ENCODE measurements at regions not wholly inside any gene's neighbourhood (a gene's known extent, or its start where the extent isn't known, plus 50 kb on each side); places are given as distances from the start of the nearest gene placed in this dataset.

DNA sequence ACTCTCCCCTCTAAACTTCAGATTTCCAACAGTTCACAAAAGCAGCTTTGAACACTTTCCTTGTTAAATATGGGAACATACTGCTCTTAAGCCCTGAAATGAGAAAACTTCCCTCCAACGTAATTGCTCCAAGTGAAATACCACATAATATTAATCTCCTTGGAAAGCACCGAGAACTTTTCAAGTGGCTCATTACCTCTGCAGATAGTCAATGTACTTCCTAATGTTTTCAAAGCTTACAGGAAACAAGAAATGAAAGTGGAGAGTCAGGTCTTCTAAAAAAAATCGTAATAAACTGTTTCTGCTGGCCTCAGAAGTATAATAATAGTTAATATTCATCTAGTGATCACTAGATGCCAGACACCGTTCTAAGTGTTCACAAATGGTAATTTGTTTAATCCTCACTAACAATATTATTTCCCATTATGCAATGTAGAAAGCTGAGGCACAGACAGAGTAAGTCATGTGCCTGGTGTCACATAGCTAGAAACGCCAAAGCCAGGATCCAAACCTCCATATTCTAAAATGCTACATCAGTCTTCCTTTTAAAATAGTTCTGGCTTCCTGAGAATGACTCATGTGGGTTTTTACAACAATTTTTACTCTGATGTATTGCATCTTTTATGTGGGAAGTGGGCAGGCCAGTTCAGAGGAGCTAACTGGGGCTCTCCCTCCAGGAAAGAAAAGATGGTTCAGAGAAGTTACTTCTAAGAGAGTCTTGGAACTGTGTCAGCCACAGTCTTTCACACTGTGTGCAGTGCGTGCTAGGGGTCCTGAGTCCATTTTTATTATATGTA, 177.2 kb downstream of the PLPPR4 start:
- TF ChIP-seq POLR2A (IDR thresholded peaks at IDR 0.05): no peak
- TF ChIP-seq, protein P1, sequence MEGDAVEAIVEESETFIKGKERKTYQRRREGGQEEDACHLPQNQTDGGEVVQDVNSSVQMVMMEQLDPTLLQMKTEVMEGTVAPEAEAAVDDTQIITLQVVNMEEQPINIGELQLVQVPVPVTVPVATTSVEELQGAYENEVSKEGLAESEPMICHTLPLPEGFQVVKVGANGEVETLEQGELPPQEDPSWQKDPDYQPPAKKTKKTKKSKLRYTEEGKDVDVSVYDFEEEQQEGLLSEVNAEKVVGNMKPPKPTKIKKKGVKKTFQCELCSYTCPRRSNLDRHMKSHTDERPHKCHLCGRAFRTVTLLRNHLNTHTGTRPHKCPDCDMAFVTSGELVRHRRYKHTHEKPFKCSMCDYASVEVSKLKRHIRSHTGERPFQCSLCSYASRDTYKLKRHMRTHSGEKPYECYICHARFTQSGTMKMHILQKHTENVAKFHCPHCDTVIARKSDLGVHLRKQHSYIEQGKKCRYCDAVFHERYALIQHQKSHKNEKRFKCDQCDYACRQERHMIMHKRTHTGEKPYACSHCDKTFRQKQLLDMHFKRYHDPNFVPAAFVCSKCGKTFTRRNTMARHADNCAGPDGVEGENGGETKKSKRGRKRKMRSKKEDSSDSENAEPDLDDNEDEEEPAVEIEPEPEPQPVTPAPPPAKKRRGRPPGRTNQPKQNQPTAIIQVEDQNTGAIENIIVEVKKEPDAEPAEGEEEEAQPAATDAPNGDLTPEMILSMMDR (IDR thresholded peaks at IDR 0.05): no peak

All from thyroid gland (tissue), 4 donors.